GM23248 (cell line): ENCODE measurements at regions not wholly inside any gene's neighbourhood (a gene's known extent, or its start where the extent isn't known, plus 50 kb on each side); places are given as distances from the start of the nearest gene placed in this dataset.

ENCODE experiments used
- DNase-seq: peaks from one replicate; pipeline ENCODE4 v3.0.0-alpha.2; 2015
- H2AFZ ChIP-seq: fragments of 200-600 bp; sonication (generic); 2 replicates; pipeline ENCODE4 v1.6.1; 2016; ENCODE audit warnings: antibody characterized with exemption
- H3F3A ChIP-seq: fragments of 200-600 bp; sonication (generic); 2 replicates; pipeline ENCODE4 v1.6.1; 2016; ENCODE audit warnings: mild to moderate bottlenecking, antibody characterized with exemption, mixed run types; ENCODE audit not compliant: insufficient read depth
- H3K27ac ChIP-seq: fragments of 200-600 bp; sonication (generic); 2 replicates; pipeline ENCODE4 v1.5.1; 2016; ENCODE audit warnings: mild to moderate bottlenecking
- H3K27me3 ChIP-seq: fragments of 200-600 bp; sonication (generic); replicated peaks from 2 replicates; pipeline ENCODE4 v1.6.1; 2016; ENCODE audit warnings: mild to moderate bottlenecking; ENCODE audit not compliant: insufficient read depth
- H3K36me3 ChIP-seq: fragments of 200-600 bp; sonication (generic); 2 replicates; pipeline ENCODE4 v1.6.1; 2016; ENCODE audit warnings: low read depth, mild to moderate bottlenecking
- H3K4me1 ChIP-seq: fragments of 200-600 bp; sonication (generic); 2 replicates; pipeline ENCODE4 v1.6.1; 2016; ENCODE audit warnings: mild to moderate bottlenecking; ENCODE audit not compliant: insufficient read depth
- H3K4me2 ChIP-seq: fragments of 200-600 bp; sonication (generic); one replicate; pipeline ENCODE4 v1.6.1; 2016; ENCODE audit warnings: mild to moderate bottlenecking; ENCODE audit not compliant: unreplicated experiment
- H3K4me3 ChIP-seq: fragments of 200-600 bp; sonication (generic); 2 replicates; pipeline ENCODE4 v1.5.1; 2016; ENCODE audit warnings: mild to moderate bottlenecking
- H3K79me2 ChIP-seq: fragments of 200-600 bp; sonication (generic); 2 replicates; pipeline ENCODE4 v1.6.1; 2016; ENCODE audit warnings: mild to moderate bottlenecking; ENCODE audit not compliant: insufficient read depth
- H3K9ac ChIP-seq: fragments of 200-600 bp; sonication (generic); 2 replicates; pipeline ENCODE4 v1.6.1; 2016; ENCODE audit warnings: mild to moderate bottlenecking
- H3K9me2 ChIP-seq: fragments of 200-600 bp; sonication (generic); 2 replicates; pipeline ENCODE4 v1.6.1; 2016; ENCODE audit warnings: mixed run types, mild to moderate bottlenecking, moderate library complexity; ENCODE audit not compliant: insufficient read depth
- H3K9me3 ChIP-seq: fragments of 200-600 bp; sonication (generic); one replicate; pipeline ENCODE4 v1.6.1; 2017; ENCODE audit warnings: low read depth
- H4K20me1 ChIP-seq: fragments of 200-600 bp; sonication (generic); 2 replicates; pipeline ENCODE4 v1.6.0; 2016; ENCODE audit not compliant: insufficient read depth
- EZH2 ChIP-seq: fragments of 200-600 bp; sonication (generic); IDR thresholded peaks from 2 replicates; pipeline ENCODE4 v1.6.1; 2018; ENCODE audit warnings: antibody characterized with exemption, mild to moderate bottlenecking; ENCODE audit not compliant: insufficient read depth, poor library complexity, severe bottlenecking
- EZH2phosphoT487 ChIP-seq: fragments of 200-600 bp; sonication (generic); IDR thresholded peaks from 2 replicates; pipeline ENCODE4 v1.6.1; 2018; ENCODE audit warnings: antibody characterized with exemption, moderate library complexity, mild to moderate bottlenecking, low read depth; ENCODE audit not compliant: insufficient read depth
- WGBS, 2 experiments: methylation state at CpG; one replicate each; pipeline ENCODE4 v1.1.6; 2015 to 2017; ENCODE audit warnings: low lambda C conversion rate in 2 of 2, low coverage in 1 of 2; ENCODE audit errors: missing lambda C conversion rate in 2 of 2; 5-methylcytosine and 5-hydroxymethylcytosine counted together
- in situ Hi-C: fragments of 300-500 bp; cut with MboI; formaldehyde crosslinking; loops from 2 replicates; pipeline ENCODE4 v1.15.0; 2020

DNA sequence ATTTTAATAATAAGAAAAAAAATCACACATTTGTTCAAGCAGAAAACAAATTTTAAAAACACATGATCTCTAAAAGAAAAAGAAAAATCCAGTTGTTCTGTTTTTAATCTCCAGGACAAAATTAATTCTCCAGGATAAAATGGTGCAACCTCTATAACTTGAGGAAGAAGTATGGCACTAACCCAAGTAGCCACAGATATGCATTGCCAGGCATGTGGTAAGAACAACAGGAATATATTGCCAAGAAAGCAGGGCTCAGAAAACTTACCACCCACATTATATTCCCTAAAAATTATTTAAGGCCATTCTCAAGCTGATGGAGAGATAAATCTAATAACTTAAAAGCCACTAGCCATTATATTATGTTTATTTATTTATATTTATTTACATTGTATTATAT is 295.7 kb upstream of the TMCO5A start:
- Histone ChIP-seq H4K20me1 (no peaks in the 10 kb centered on the region), H3K27ac (no peak overlapping the region), H3F3A (no peaks in the 10 kb centered on the region), H3K4me2 (no peak overlapping the region), H3K4me1 (no peaks in the 10 kb centered on the region), H2AFZ (no peak overlapping the region), H3K4me3 (no peak overlapping the region), H3K9me3 (no peaks in the 10 kb centered on the region), H3K27me3 (no peaks in the 10 kb centered on the region; the same call in 1 of the 2 replicates), H3K9ac (no peak overlapping the region), H3K79me2 (no peaks in the 10 kb centered on the region), H3K36me3 (no peaks in the 10 kb centered on the region), H3K9me2 (no peaks in the 10 kb centered on the region)
- TF ChIP-seq EZH2 = no peak
- in situ Hi-C loops = no loop called here
- DNase-seq = no peak

GRCh38 chr15:37652646-37653417 is 281.6 kb upstream of the TMCO5A start:
- in situ Hi-C loops = no loop called here
- 15 to 28% methylated on average over 2 of the region's 2 CpGs for WGBS, 2 experiments

DNA sequence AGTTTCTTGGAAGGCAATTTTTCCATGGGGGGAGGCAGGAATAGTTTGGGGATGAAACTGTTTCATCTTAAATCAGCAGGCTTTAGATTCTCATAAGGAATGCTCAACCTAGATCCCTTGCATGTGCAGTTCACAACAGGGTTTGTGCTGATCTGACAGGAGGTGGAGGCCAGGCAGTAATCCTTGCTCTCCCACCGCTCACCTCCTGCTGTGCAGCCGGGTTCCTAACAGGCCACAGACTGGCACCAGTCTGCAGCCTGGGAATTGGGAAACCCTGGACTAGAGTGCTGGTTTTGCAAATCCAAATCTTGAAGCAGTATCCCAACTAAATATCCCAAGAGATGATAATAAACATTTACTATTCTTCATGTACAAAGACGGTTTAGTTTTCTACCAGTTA is 256.3 kb upstream of the TMCO5A start:
- Histone ChIP-seq H3K36me3 (no peaks in the 10 kb centered on the region), H3K27me3 (0 out of 2 replicates have a peak, but pooled peaks cover 8% of the 10 kb centered on the region), H3K4me3 (no peak overlapping the region), H3K27ac (no peak overlapping the region), H2AFZ (no peak overlapping the region), H4K20me1 (no peaks in the 10 kb centered on the region), H3K79me2 (no peaks in the 10 kb centered on the region), H3K9me3 (no peaks in the 10 kb centered on the region), H3K9ac (no peak overlapping the region), H3K4me1 (no peaks in the 10 kb centered on the region), H3K9me2 (no peaks in the 10 kb centered on the region), H3K4me2 (no peak overlapping the region), H3F3A (no peaks in the 10 kb centered on the region)
- in situ Hi-C loops = no loop called here
- TF ChIP-seq EZH2phosphoT487 (no peak), EZH2 (no peak)
- no peak for DNase-seq
- 49 to 55% methylated on average over 3 of the region's 3 CpGs for WGBS, 2 experiments

More at GRCh38 chr15:37652646-37653417, 281.6 kb upstream of the TMCO5A start:
- no peak overlapping the region for H2AFZ ChIP-seq
- H3F3A ChIP-seq = no peaks in the 10 kb centered on the region
- H3K27ac ChIP-seq = no peak overlapping the region
- DNase-seq = no peak
- no peak overlapping the region for H3K4me3 ChIP-seq
- no peaks in the 10 kb centered on the region for H4K20me1 ChIP-seq
- no peaks in the 10 kb centered on the region for H3K79me2 ChIP-seq
- no peaks in the 10 kb centered on the region for H3K9me2 ChIP-seq
- no peak overlapping the region for H3K4me2 ChIP-seq
- no peaks in the 10 kb centered on the region for H3K27me3 ChIP-seq
- TF ChIP-seq EZH2phosphoT487 = no peak
- TF ChIP-seq EZH2 = no peak
- peaks cover 7% of the 10 kb centered on the region for H3K9me3 ChIP-seq
- no peak overlapping the region for H3K9ac ChIP-seq
- H3K4me1 ChIP-seq = no peaks in the 10 kb centered on the region
- H3K36me3 ChIP-seq = no peaks in the 10 kb centered on the region

- TF ChIP-seq EZH2phosphoT487 (no peak), EZH2 (no peak)
- H3K27ac ChIP-seq = no peak overlapping the region
- H3F3A ChIP-seq = no peaks in the 10 kb centered on the region
- H3K4me3 ChIP-seq = no peak overlapping the region
- 3 to 6% methylated on average over 3 of the region's 3 CpGs for WGBS, 2 experiments
- H3K9ac ChIP-seq = no peak overlapping the region
- no peaks in the 10 kb centered on the region for H3K4me1 ChIP-seq
- no peaks in the 10 kb centered on the region for H3K79me2 ChIP-seq
- H2AFZ ChIP-seq = no peak overlapping the region
- no peaks in the 10 kb centered on the region for H3K9me2 ChIP-seq
- H4K20me1 ChIP-seq = no peaks in the 10 kb centered on the region
- no peaks in the 10 kb centered on the region for H3K27me3 ChIP-seq
- in situ Hi-C loops = no loop called here
- no peaks in the 10 kb centered on the region for H3K36me3 ChIP-seq
- no peak for DNase-seq
- no peaks in the 10 kb centered on the region for H3K9me3 ChIP-seq
- no peak overlapping the region for H3K4me2 ChIP-seq
These were observed 254.8 kb upstream of the TMCO5A start for GRCh38 chr15:37679627-37680026.
